ENCODE measurements at regions not wholly inside any gene's neighbourhood (a gene's known extent, or its start where the extent isn't known, plus 50 kb on each side); places are given as distances from the start of the nearest gene placed in this dataset.

DNA sequence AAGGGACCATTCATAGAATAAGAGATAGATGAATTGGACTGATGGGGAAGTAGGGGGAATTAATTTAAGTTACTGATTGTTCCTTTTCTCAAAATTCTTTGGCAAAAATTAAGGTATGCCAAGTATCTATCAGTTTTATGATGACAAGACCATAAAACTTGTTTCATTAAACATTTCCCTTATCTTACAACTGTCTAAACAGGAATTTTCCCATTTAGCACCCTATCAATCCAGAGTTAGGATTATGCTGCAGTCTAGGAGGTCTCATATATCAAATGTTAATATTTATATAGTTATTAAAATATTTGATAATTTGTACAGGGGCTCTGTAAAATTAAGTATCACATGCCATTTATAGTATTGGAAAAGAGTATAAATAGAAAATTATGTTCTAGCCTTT lies 51.5 kb upstream of the ARID1B start:
- no peak overlapping the region for H3K9ac ChIP-seq (ENCODE audit: low read length)
- no peak overlapping the region for H3K27ac ChIP-seq (ENCODE audit: low read length)
- no peaks in the 10 kb centered on the region for H4K20me1 ChIP-seq (ENCODE audit: insufficient read depth, low read length)
- no peak overlapping the region for H3K4me2 ChIP-seq (ENCODE audit: low read length)
- no peaks in the 10 kb centered on the region for H3K27me3 ChIP-seq (ENCODE audit: low read depth, low read length)
- no peaks in the 10 kb centered on the region for H3K79me2 ChIP-seq (ENCODE audit: low read length)
- H3K36me3 ChIP-seq (replicated peaks; ENCODE audit: low read depth, low read length): no peaks in the 10 kb centered on the region
- no peak overlapping the region for H3K4me3 ChIP-seq (ENCODE audit: low read length)
- TF ChIP-seq CTCF (IDR thresholded peaks at IDR 0.05; ENCODE audit: low read depth, low read length) (no peak), EZH2phosphoT487 (IDR thresholded peaks at IDR 0.05; ENCODE audit: low read depth) (no peak)
- H3K9me3 ChIP-seq (ENCODE audit: insufficient read depth, low read length): no peaks in the 10 kb centered on the region
- peaks cover 16% of the 10 kb centered on the region for H3K4me1 ChIP-seq (ENCODE audit: low read length)
- no peak overlapping the region for H2AFZ ChIP-seq (ENCODE audit: low read depth, low read length)

DNA sequence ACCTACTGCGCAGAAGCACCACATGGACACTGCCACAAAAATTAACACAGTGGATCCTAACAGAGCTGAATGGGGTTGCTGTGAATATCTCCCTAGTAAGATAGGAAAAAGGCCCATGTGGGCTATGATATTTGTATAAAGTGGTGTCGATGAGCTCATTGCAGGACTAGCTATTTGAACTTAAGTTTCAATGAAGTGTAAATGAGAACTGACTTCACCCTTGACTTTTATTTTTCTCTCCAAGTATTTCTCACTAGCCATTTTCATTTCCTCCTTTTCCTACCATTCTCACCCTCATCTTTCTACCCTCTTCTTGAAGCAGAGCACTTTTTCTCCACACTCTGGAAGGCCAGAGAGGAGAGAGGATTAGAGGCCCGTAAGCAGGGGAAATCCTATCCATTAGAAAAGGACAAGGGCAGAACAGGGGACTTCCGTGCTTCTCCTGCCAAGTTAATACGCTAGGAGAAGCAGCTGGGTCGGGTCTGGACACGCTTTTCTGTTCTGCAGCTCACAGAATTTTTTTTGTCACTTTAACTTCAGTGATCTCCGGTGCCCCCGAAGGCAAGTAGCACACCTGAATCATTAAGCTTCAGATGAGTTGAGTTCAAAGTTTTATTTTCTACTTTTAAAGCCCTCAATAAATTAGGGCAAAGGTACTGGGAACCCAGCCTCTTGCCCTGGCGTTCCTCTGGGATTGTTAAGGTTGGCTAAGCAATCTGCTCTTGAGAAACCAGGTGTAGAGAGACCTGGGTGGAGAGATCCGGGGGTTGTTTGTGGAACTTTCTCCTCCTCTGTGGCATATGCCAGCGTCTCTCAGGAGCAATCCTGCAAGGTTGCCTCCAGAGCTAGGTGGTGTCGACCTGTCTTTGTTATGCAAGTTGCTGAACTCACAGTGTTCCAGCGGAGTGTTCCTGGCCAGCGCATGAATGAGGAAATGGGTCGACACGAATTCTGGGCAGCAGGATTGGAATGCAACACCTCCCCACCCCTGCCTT lies 56.2 kb upstream of the ARID1B start:
- Histone ChIP-seq H2AFZ (ENCODE audit: low read depth, low read length) (no peak overlapping the region), H3K9ac (ENCODE audit: low read length) (peak overlapping the region; percentile 75)

DNA sequence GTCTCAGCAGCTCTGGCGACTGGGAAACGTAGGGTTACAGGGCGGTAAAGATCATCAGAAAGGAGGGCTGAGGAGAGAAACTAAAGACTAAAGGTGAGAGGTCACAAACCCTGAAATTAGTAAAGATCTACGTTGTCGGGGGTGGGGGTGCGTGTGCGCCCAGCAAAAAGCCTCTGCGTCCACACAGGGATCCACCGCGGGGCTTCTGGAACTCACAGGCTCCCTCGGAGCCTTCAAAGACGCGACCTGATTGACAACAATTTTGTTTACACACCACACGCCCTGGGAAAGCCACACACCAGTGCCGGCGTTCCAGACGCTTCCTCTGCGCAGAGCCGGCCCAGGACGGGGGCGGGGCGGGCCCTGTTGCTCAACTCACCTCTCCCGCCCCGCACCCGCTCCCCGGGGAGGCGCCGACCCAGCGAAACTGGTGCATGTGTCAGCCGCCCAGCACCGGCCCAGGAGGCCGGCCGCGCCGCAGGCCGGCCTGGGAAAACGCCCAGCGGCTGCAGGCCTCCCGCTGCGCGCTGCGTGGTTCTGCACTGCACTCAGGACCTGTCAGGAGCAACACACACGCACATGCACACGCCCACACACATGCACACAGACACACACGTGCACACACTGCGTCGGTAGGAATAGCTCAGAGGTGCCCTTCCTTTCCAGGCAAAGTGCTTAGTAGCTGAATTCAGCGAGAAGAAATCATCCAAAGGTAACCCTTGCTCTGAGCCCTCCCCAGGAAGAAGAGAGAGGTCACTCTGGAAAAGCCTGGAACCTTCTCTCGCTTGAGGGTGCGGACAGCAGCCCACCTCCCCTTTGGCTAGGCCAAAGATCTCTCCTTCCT lies 57.2 kb upstream of the ARID1B start:
- H3K9me3 ChIP-seq (ENCODE audit: insufficient read depth, low read length): no peaks in the 10 kb centered on the region
- H3K27ac ChIP-seq (ENCODE audit: low read length): peak overlapping the region; percentile 96
- H3K79me2 ChIP-seq (ENCODE audit: low read length): no peaks in the 10 kb centered on the region
- no peaks in the 10 kb centered on the region for H3K36me3 ChIP-seq (replicated peaks; ENCODE audit: low read depth, low read length)
- H4K20me1 ChIP-seq (ENCODE audit: insufficient read depth, low read length): no peaks in the 10 kb centered on the region
- H3K4me3 ChIP-seq (ENCODE audit: low read length): peak overlapping the region; percentile 69
- peak overlapping the region; percentile 69 for H2AFZ ChIP-seq (ENCODE audit: low read depth, low read length)
- H3K4me1 ChIP-seq (ENCODE audit: low read length): peaks cover 32% of the 10 kb centered on the region
- peak overlapping the region; percentile 94 for H3K4me2 ChIP-seq (ENCODE audit: low read length)
- peak overlapping the region; percentile 75 for H3K9ac ChIP-seq (ENCODE audit: low read length)
- TF ChIP-seq EZH2phosphoT487 (IDR thresholded peaks at IDR 0.05; ENCODE audit: low read depth): no peak
- no peak for TF ChIP-seq CTCF (IDR thresholded peaks at IDR 0.05; ENCODE audit: low read depth, low read length)
- no peaks in the 10 kb centered on the region for H3K27me3 ChIP-seq (ENCODE audit: low read depth, low read length)

More for the DNA sequence above, 56.2 kb upstream of the ARID1B start:
- Histone ChIP-seq H3K4me1 (ENCODE audit: low read length) (peaks cover 23% of the 10 kb centered on the region), H3K36me3 (replicated peaks; ENCODE audit: low read depth, low read length) (no peaks in the 10 kb centered on the region), H3K27ac (ENCODE audit: low read length) (peak overlapping the region; percentile 96), H3K9me3 (ENCODE audit: insufficient read depth, low read length) (no peaks in the 10 kb centered on the region), H3K4me2 (ENCODE audit: low read length) (peak overlapping the region; percentile 94), H3K27me3 (ENCODE audit: low read depth, low read length) (no peaks in the 10 kb centered on the region), H3K4me3 (ENCODE audit: low read length) (peak overlapping the region; percentile 69), H3K79me2 (ENCODE audit: low read length) (no peaks in the 10 kb centered on the region), H4K20me1 (ENCODE audit: insufficient read depth, low read length) (no peaks in the 10 kb centered on the region)
- TF ChIP-seq EZH2phosphoT487 (IDR thresholded peaks at IDR 0.05; ENCODE audit: low read depth): no peak
- no peak for TF ChIP-seq CTCF (IDR thresholded peaks at IDR 0.05; ENCODE audit: low read depth, low read length)

DNA sequence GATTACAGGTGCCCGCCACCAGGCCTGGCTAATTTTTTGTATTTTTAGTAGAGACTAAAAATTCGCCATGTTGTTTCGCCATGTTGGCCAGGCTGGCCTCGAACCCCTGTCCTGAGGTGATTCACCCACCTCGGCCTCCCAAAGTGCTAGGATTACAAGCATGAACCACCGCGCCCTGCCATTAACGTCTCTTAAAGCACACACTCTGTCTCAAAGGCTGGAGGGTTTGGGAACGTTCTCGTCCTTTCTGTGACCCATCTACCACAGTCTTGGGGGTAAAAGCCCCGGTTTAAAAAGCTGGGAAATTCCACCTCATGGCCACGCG lies 57.8 kb upstream of the ARID1B start:
- H3K36me3 ChIP-seq (replicated peaks; ENCODE audit: low read depth, low read length): no peaks in the 10 kb centered on the region
- no peaks in the 10 kb centered on the region for H3K9me3 ChIP-seq (ENCODE audit: insufficient read depth, low read length)
- no peaks in the 10 kb centered on the region for H3K79me2 ChIP-seq (ENCODE audit: low read length)
- TF ChIP-seq CTCF (IDR thresholded peaks at IDR 0.05; ENCODE audit: low read depth, low read length) (no peak), EZH2phosphoT487 (IDR thresholded peaks at IDR 0.05; ENCODE audit: low read depth) (no peak)
- H4K20me1 ChIP-seq (ENCODE audit: insufficient read depth, low read length): no peaks in the 10 kb centered on the region
- H3K27ac ChIP-seq (ENCODE audit: low read length): peak overlapping the region; percentile 96
- H3K4me2 ChIP-seq (ENCODE audit: low read length): peak overlapping the region; percentile 94
- H3K4me3 ChIP-seq (ENCODE audit: low read length): peak overlapping the region; percentile 69
- H2AFZ ChIP-seq (ENCODE audit: low read depth, low read length): peak overlapping the region; percentile 69
- H3K27me3 ChIP-seq (ENCODE audit: low read depth, low read length): no peaks in the 10 kb centered on the region
- H3K4me1 ChIP-seq (ENCODE audit: low read length): peaks cover 32% of the 10 kb centered on the region
- peak overlapping the region; percentile 75 for H3K9ac ChIP-seq (ENCODE audit: low read length)
